HL-60 (cell line): ENCODE measurements at regions not wholly inside any gene's neighbourhood (a gene's known extent, or its start where the extent isn't known, plus 50 kb on each side); places are given as distances from the start of the nearest gene placed in this dataset.
"Not testable (repeated sequence)": the region's sequence is repeated elsewhere in the genome, so short reads cannot be mapped to it uniquely, and the experiment has no call there.

Experiments used
- GABPA ChIP-seq: IDR thresholded peaks from 2 replicates; pipeline ENCODE4 v1.6.1; 2012; ENCODE audit warnings: low read depth
- POLR2AphosphoS5 ChIP-seq: IDR thresholded peaks from 2 replicates; pipeline ENCODE4 v1.6.1; 2012; ENCODE audit warnings: low read depth
- REST ChIP-seq: IDR thresholded peaks from 2 replicates; pipeline ENCODE4 v1.6.1; 2012; ENCODE audit warnings: low read depth; ENCODE audit not compliant: insufficient replicate concordance
- TF ChIP-seq, protein P1 (sequence below): IDR thresholded peaks from one replicate; pipeline ENCODE4 v1.5.1; 2011; ENCODE audit warnings: low read length, control low read depth, inconsistent platforms; ENCODE audit not compliant: insufficient read depth

- not testable (repeated sequence) for TF ChIP-seq POLR2AphosphoS5, REST, GABPA
- TF ChIP-seq, protein P1, sequence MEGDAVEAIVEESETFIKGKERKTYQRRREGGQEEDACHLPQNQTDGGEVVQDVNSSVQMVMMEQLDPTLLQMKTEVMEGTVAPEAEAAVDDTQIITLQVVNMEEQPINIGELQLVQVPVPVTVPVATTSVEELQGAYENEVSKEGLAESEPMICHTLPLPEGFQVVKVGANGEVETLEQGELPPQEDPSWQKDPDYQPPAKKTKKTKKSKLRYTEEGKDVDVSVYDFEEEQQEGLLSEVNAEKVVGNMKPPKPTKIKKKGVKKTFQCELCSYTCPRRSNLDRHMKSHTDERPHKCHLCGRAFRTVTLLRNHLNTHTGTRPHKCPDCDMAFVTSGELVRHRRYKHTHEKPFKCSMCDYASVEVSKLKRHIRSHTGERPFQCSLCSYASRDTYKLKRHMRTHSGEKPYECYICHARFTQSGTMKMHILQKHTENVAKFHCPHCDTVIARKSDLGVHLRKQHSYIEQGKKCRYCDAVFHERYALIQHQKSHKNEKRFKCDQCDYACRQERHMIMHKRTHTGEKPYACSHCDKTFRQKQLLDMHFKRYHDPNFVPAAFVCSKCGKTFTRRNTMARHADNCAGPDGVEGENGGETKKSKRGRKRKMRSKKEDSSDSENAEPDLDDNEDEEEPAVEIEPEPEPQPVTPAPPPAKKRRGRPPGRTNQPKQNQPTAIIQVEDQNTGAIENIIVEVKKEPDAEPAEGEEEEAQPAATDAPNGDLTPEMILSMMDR = not testable (repeated sequence)
These were observed 260.2 kb downstream of the SPRY1 start for GRCh38 chr4:123656746-123657294.
